Tibial artery (tissue), 4 donors: ENCODE measurements at regions not wholly inside any gene's neighbourhood (a gene's known extent, or its start where the extent isn't known, plus 50 kb on each side); places are given as distances from the start of the nearest gene placed in this dataset.

ENCODE experiments used
- DNase-seq, 2 donors: peaks; one replicate each; pipeline ENCODE4 v3.0.0-alpha.2; 2019
- H3K27ac ChIP-seq, 2 donors: fragments of 200-600 bp; sonication (generic) in 1 of 2; 1 replicate in 1 of 2; 2 replicates in 1 of 2; pipeline ENCODE4 v1.5.1; 2018 to 2019; ENCODE audit warnings: mild to moderate bottlenecking in 1 of 2
- H3K27me3 ChIP-seq, 2 donors: fragments of 200-600 bp; sonication (generic) in 1 of 2; one replicate each; pipeline versions ENCODE4 v1.5.1 to v1.6.0; 2016 to 2019
- H3K36me3 ChIP-seq, 3 donors: fragments of 200-600 bp; sonication (generic) in 2 of 3; one replicate each; pipeline ENCODE4 v1.5.1; 2016 to 2019; ENCODE audit warnings: mild to moderate bottlenecking in 2 of 3
- H3K4me1 ChIP-seq, 4 donors: fragments of 200-600 bp; sonication (generic) in 2 of 4; 1 replicate in 3 of 4; 2 replicates in 1 of 4; pipeline ENCODE4 v1.5.1; 2016 to 2019
- H3K4me3 ChIP-seq, 2 donors: fragments of 200-600 bp; sonication (generic) in 1 of 2; 1 replicate in 1 of 2; 2 replicates in 1 of 2; pipeline ENCODE4 v1.5.1; 2018 to 2019; ENCODE audit warnings: mild to moderate bottlenecking in 2 of 2
- H3K9me3 ChIP-seq, 3 donors: fragments of 200-600 bp; sonication (generic) in 1 of 3; one replicate each; pipeline ENCODE4 v1.5.1; 2016 to 2019
- CTCF ChIP-seq, 2 experiments: fragments of 200-600 bp in 1 of 2; fragments of 450-650 bp in 1 of 2; IDR thresholded peaks; one replicate each; pipeline ENCODE4 v1.5.1; 2017 to 2019; ENCODE audit warnings: antibody characterized with exemption in 2 of 2, mild to moderate bottlenecking in 1 of 2, moderate library complexity in 1 of 2
- intact Hi-C: fragments of 100-400 bp; cut with DNase I; formaldehyde crosslinking; loops from one replicate; pipeline ENCODE4 v1.15.0; 2023; ENCODE audit warnings: low total_unique reads

GRCh38 chr17:34725008-34725407 is 145.6 kb downstream of the TMEM132E start:
- Histone ChIP-seq H3K9me3 (no peaks in the 10 kb centered on the region), H3K27ac (no peak overlapping the region), H3K4me1 (no peaks in the 10 kb centered on the region), H3K4me3 (no peak overlapping the region), H3K36me3 (no peaks in the 10 kb centered on the region), H3K27me3 (peaks cover 0 to 6% of the 10 kb centered on the region in 2 donors)
- no peak for DNase-seq
- no peak for TF ChIP-seq CTCF (IDR thresholded peaks at IDR 0.05)
- intact Hi-C loops, result no loop called here

- no peak for TF ChIP-seq CTCF (IDR thresholded peaks at IDR 0.05)
- no peak for DNase-seq
- Histone ChIP-seq H3K4me1 (no peaks in the 10 kb centered on the region), H3K27ac (no peak overlapping the region), H3K27me3 (peaks cover 0 to 6% of the 10 kb centered on the region in 2 donors), H3K36me3 (no peaks in the 10 kb centered on the region), H3K4me3 (no peak overlapping the region), H3K9me3 (no peaks in the 10 kb centered on the region)
- intact Hi-C loops, result no loop called here
Measured at GRCh38 chr17:34723875-34724274, 144.5 kb downstream of the TMEM132E start.

GRCh38 chr17:34721326-34721725 is 141.9 kb downstream of the TMEM132E start:
- Histone ChIP-seq H3K36me3 (no peaks in the 10 kb centered on the region), H3K4me3 (no peak overlapping the region), H3K27ac (no peak overlapping the region), H3K9me3 (no peaks in the 10 kb centered on the region), H3K27me3 (peaks cover 0 to 4% of the 10 kb centered on the region in 2 donors), H3K4me1 (no peaks in the 10 kb centered on the region)
- DNase-seq, result no peak
- TF ChIP-seq CTCF (IDR thresholded peaks at IDR 0.05), result no peak
- intact Hi-C loops, result no loop called here

GRCh38 chr17:34720760-34721159 is 141.4 kb downstream of the TMEM132E start:
- H3K36me3 ChIP-seq, result no peaks in the 10 kb centered on the region
- no peaks in the 10 kb centered on the region for H3K4me1 ChIP-seq
- intact Hi-C loops, result no loop called here
- H3K27ac ChIP-seq, result no peak overlapping the region
- H3K4me3 ChIP-seq, result no peak overlapping the region
- H3K9me3 ChIP-seq, result no peaks in the 10 kb centered on the region
- no peak for TF ChIP-seq CTCF (IDR thresholded peaks at IDR 0.05)
- DNase-seq, result no peak
- peaks cover 0 to 4% of the 10 kb centered on the region in 2 donors for H3K27me3 ChIP-seq

- intact Hi-C loops, result no loop called here
- no peaks in the 10 kb centered on the region for H3K4me1 ChIP-seq
- no peak overlapping the region for H3K4me3 ChIP-seq
- H3K27me3 ChIP-seq, result peaks cover 0 to under 1% of the 10 kb centered on the region in 2 donors
- no peak for DNase-seq
- no peaks in the 10 kb centered on the region for H3K36me3 ChIP-seq
- no peak overlapping the region for H3K27ac ChIP-seq
- H3K9me3 ChIP-seq, result no peaks in the 10 kb centered on the region
- TF ChIP-seq CTCF (IDR thresholded peaks at IDR 0.05), result no peak
Measured at GRCh38 chr17:34719569-34719968, 140.2 kb downstream of the TMEM132E start.

GRCh38 chr17:34717092-34717491 is 137.7 kb downstream of the TMEM132E start:
- no peaks in the 10 kb centered on the region for H3K9me3 ChIP-seq
- peaks cover 0 to 2% of the 10 kb centered on the region in 2 donors for H3K27me3 ChIP-seq
- H3K4me1 ChIP-seq, result no peaks in the 10 kb centered on the region
- intact Hi-C loops, result no loop called here
- H3K27ac ChIP-seq, result no peak overlapping the region
- no peak for DNase-seq
- no peaks in the 10 kb centered on the region for H3K36me3 ChIP-seq
- no peak overlapping the region for H3K4me3 ChIP-seq
- no peak for TF ChIP-seq CTCF (IDR thresholded peaks at IDR 0.05)
